Body of pancreas (tissue), 4 donors: ENCODE measurements at regions not wholly inside any gene's neighbourhood (a gene's known extent, or its start where the extent isn't known, plus 50 kb on each side); places are given as distances from the start of the nearest gene placed in this dataset.

Experiments
- ATAC-seq: fragments of 150-250 bp; one replicate; pipeline ENCODE4 v1.9.1; 2016
- DNase-seq, 4 donors: peaks; one replicate each; pipeline ENCODE4 v3.0.0-alpha.2; 2019
- H3K27ac ChIP-seq, 4 donors: fragments of 200-600 bp; sonication (generic); 1 replicate in 3 of 4; 2 replicates in 1 of 4; pipeline versions ENCODE4 v1.5.1 to v1.6.1; 2016 to 2019; ENCODE audit warnings: mild to moderate bottlenecking in 1 of 4, mixed read lengths in 1 of 4, moderate library complexity in 1 of 4
- H3K27me3 ChIP-seq, 2 donors: fragments of 200-600 bp; sonication (generic); one replicate each; pipeline ENCODE4 v1.6.0; 2016; ENCODE audit warnings: mild to moderate bottlenecking in 1 of 2
- H3K36me3 ChIP-seq, 2 donors: fragments of 200-600 bp; sonication (generic); replicated peaks in 1 of 2; 2 replicates each; pipeline ENCODE4 v1.5.1; 2016; ENCODE audit warnings: low read depth in 2 of 2; ENCODE audit not compliant: insufficient read depth in 1 of 2
- H3K4me1 ChIP-seq: fragments of 200-600 bp; sonication (generic); one replicate; pipeline ENCODE4 v1.6.0; 2016
- H3K4me3 ChIP-seq, 2 donors: fragments of 200-600 bp; sonication (generic); 1 replicate in 1 of 2; 2 replicates in 1 of 2; pipeline ENCODE4 v1.5.1; 2016 to 2019
- H3K9me3 ChIP-seq, 3 donors: fragments of 200-600 bp; sonication (generic); 1 replicate in 2 of 3; 2 replicates in 1 of 3; pipeline ENCODE4 v1.5.1; 2016
- CTCF ChIP-seq, 7 experiments: fragments of 450-650 bp in 4 of 7; fragments of 200-600 bp in 3 of 7; sonication (generic) in 3 of 7; IDR thresholded peaks; one replicate each; pipeline ENCODE4 v1.5.1; 2016 to 2019; ENCODE audit warnings: antibody characterized with exemption in 7 of 7
- POLR2A ChIP-seq, 3 donors: fragments of 450-650 bp; IDR thresholded peaks; one replicate each; pipeline ENCODE4 v1.6.1; 2016; ENCODE audit warnings: antibody characterized with exemption in 3 of 3, mild to moderate bottlenecking in 2 of 3
- WGBS, 2 donors: methylation state at CpG; one replicate each; pipeline ENCODE4 v1.1.5; 2017; 5-methylcytosine and 5-hydroxymethylcytosine counted together
- intact Hi-C: fragments of 100-400 bp; cut with DNase I; formaldehyde crosslinking; loops from one replicate; pipeline ENCODE4 v1.15.1; 2023

- ATAC-seq (no peak), DNase-seq (no peak)
- 78 to 82% methylated on average over 28 to 54 of the region's 54 CpGs for WGBS, 2 donors
- Histone ChIP-seq H3K4me3 (no peak overlapping the region), H3K36me3 (no peaks in the 10 kb centered on the region), H3K9me3 (no peaks in the 10 kb centered on the region), H3K4me1 (no peaks in the 10 kb centered on the region), H3K27ac (no peak overlapping the region), H3K27me3 (no peaks in the 10 kb centered on the region)
- TF ChIP-seq CTCF (IDR thresholded peaks at IDR 0.05) (no peak), POLR2A (IDR thresholded peaks at IDR 0.05) (no peak)
- intact Hi-C loops = no loop called here
These were observed 550.2 kb upstream of the SALL3 start for GRCh38 chr18:78429127-78430108.

- Histone ChIP-seq H3K4me3 (no peak overlapping the region), H3K9me3 (no peaks in the 10 kb centered on the region), H3K36me3 (no peaks in the 10 kb centered on the region), H3K27me3 (no peaks in the 10 kb centered on the region), H3K4me1 (no peaks in the 10 kb centered on the region), H3K27ac (no peak overlapping the region)
- DNase-seq (no peak), ATAC-seq (no peak)
- TF ChIP-seq POLR2A (IDR thresholded peaks at IDR 0.05) = no peak
- no peak for TF ChIP-seq CTCF (IDR thresholded peaks at IDR 0.05)
- intact Hi-C loops = no loop called here
- 83 to 85% methylated on average over 26 to 28 of the region's 28 CpGs for WGBS, 2 donors
These were observed 549.4 kb upstream of the SALL3 start for GRCh38 chr18:78430131-78430758.

GRCh38 chr18:78431606-78432005 is 548.0 kb upstream of the SALL3 start:
- TF ChIP-seq CTCF (IDR thresholded peaks at IDR 0.05) = no peak
- no peak for ATAC-seq
- WGBS, 2 donors = 73 to 78% methylated on average over 7 to 13 of the region's 13 CpGs
- Histone ChIP-seq H3K4me3 (no peak overlapping the region), H3K27ac (no peak overlapping the region), H3K4me1 (no peaks in the 10 kb centered on the region), H3K36me3 (no peaks in the 10 kb centered on the region), H3K9me3 (no peaks in the 10 kb centered on the region), H3K27me3 (no peaks in the 10 kb centered on the region)
- DNase-seq = no peak
- intact Hi-C loops = no loop called here

GRCh38 chr18:78433562-78433961 is 546.1 kb upstream of the SALL3 start:
- intact Hi-C loops = no loop called here
- 55 to 63% methylated on average over 9 of the region's 9 CpGs for WGBS, 2 donors
- no peak for ATAC-seq

More at GRCh38 chr18:78433562-78433961, 546.1 kb upstream of the SALL3 start:
- no peak overlapping the region for H3K4me3 ChIP-seq
- H3K9me3 ChIP-seq = no peaks in the 10 kb centered on the region
- no peaks in the 10 kb centered on the region for H3K4me1 ChIP-seq
- DNase-seq = no peak
- TF ChIP-seq CTCF (IDR thresholded peaks at IDR 0.05) (no peak), POLR2A (IDR thresholded peaks at IDR 0.05) (no peak)
- H3K27me3 ChIP-seq = no peaks in the 10 kb centered on the region
- no peaks in the 10 kb centered on the region for H3K36me3 ChIP-seq
- H3K27ac ChIP-seq = no peak overlapping the region
